ENCODE measurements at regions not wholly inside any gene's neighbourhood (a gene's known extent, or its start where the extent isn't known, plus 50 kb on each side); places are given as distances from the start of the nearest gene placed in this dataset.

GRCh38 chr22:44419429-44419828 lies 78.6 kb downstream of the RTL6 start:
- intact Hi-C loops (cut with DNase I) = no loop called here
- peaks cover 8% of the 10 kb centered on the region for H3K27me3 ChIP-seq
- ATAC-seq (no peak), DNase-seq (no peak)
- no peak overlapping the region for H3K27ac ChIP-seq
- TF ChIP-seq CTCF (IDR thresholded peaks at IDR 0.05) = no peak
- H3K9me3 ChIP-seq = peaks cover 7% of the 10 kb centered on the region
- no peaks in the 10 kb centered on the region for H3K4me1 ChIP-seq
- no peaks in the 10 kb centered on the region for H3K36me3 ChIP-seq
- no peak overlapping the region for H3K4me3 ChIP-seq

- Histone ChIP-seq H3K4me3 (no peak overlapping the region), H3K4me1 (no peaks in the 10 kb centered on the region), H3K27ac (no peak overlapping the region), H3K36me3 (no peaks in the 10 kb centered on the region), H3K27me3 (peaks cover 4% of the 10 kb centered on the region), H3K9me3 (no peaks in the 10 kb centered on the region)
- ATAC-seq (no peak), DNase-seq (no peak)
- TF ChIP-seq CTCF (IDR thresholded peaks at IDR 0.05) = no peak
- intact Hi-C loops (cut with DNase I) = no loop called here
These were observed 84.8 kb downstream of the RTL6 start for GRCh38 chr22:44413211-44413610.

GRCh38 chr22:44412136-44412731 lies 85.8 kb downstream of the RTL6 start:
- Histone ChIP-seq H3K27ac (no peak overlapping the region), H3K27me3 (peaks cover 4% of the 10 kb centered on the region), H3K36me3 (no peaks in the 10 kb centered on the region), H3K9me3 (no peaks in the 10 kb centered on the region), H3K4me3 (no peak overlapping the region), H3K4me1 (no peaks in the 10 kb centered on the region)
- intact Hi-C loops (cut with DNase I) = no loop called here
- ATAC-seq (peak; percentile 6), DNase-seq (peak; percentile 52)
- no peak for TF ChIP-seq CTCF (IDR thresholded peaks at IDR 0.05)

GRCh38 chr22:44411226-44412135 lies 86.6 kb downstream of the RTL6 start:
- peaks cover 4% of the 10 kb centered on the region for H3K27me3 ChIP-seq
- intact Hi-C loops (cut with DNase I) = no loop called here
- peak; percentile 53 for DNase-seq

GRCh38 chr22:44410451-44410991 lies 87.5 kb downstream of the RTL6 start:
- H3K27ac ChIP-seq = no peak overlapping the region
- H3K4me3 ChIP-seq = no peak overlapping the region
- TF ChIP-seq CTCF (IDR thresholded peaks at IDR 0.05) = no peak
- peaks cover 4% of the 10 kb centered on the region for H3K27me3 ChIP-seq
- H3K4me1 ChIP-seq = no peaks in the 10 kb centered on the region
- H3K9me3 ChIP-seq = no peaks in the 10 kb centered on the region
- peak; percentile 60 for DNase-seq
- intact Hi-C loops (cut with DNase I) = no loop called here
- peak; percentile 20 for ATAC-seq
- no peaks in the 10 kb centered on the region for H3K36me3 ChIP-seq

More at GRCh38 chr22:44411226-44412135, 86.6 kb downstream of the RTL6 start:
- H3K4me1 ChIP-seq = no peaks in the 10 kb centered on the region
- H3K36me3 ChIP-seq = no peaks in the 10 kb centered on the region
- H3K27ac ChIP-seq = no peak overlapping the region
- H3K9me3 ChIP-seq = no peaks in the 10 kb centered on the region
- TF ChIP-seq CTCF (IDR thresholded peaks at IDR 0.05) = no peak
- ATAC-seq = no peak
- no peak overlapping the region for H3K4me3 ChIP-seq
